ENCODE measurements at regions not wholly inside any gene's neighbourhood (a gene's known extent, or its start where the extent isn't known, plus 50 kb on each side); places are given as distances from the start of the nearest gene placed in this dataset.

DNA sequence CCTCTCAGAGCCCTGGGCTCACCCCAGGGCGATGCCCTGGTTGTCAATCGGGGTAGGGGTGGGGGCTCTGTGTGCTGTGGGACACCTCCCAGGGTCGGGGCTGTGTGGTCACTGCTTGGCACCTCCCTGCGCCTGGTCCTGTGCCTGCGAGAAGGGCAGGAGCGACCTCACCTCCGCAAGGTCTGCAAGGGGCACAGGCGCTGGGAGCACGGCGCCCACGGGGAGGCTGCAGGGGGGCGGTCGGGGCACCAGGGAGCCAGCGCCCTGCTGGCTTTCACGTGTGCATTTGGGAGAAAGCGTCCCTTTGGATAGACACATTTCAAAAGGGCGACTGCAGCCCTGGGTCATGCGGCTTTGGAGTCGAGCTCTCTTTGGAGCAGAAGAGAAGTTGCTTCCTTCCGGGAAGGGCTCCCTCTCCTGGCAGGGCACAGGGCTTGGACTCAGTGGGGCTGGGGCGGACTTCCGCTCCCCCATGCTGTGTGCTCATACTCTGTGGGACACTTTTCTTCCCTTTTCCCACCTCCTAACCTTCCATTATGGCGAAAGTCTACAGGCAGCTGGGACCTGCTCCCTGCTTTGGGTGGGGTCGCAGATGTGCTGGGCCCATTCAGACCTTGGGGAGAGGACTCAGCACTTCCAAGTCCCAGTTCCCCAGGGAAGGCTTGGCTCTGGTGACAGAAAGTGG, 52.9 kb upstream of the SLC28A3 start:
- DNase-seq (ENCODE audit: low spot score): no peak

DNA sequence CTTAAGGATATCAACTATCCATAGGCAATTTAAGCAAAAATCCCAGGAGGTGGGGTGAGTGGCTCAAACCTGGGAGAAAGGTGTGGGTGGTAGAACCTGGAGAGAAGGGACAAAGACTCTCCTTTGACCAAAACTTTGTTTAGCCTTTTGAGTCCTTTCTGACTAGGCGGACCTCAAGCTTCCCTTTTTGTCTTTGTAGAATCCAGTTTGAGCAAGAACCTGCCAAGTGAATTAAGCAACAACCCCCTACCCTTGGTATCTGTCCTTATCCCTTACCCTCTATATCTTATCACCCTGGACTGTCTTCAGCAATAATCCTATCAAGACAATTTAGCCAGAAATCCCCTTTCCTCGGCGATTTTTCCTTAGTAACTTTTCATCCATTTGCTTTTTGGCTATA, 53.5 kb upstream of the SLC28A3 start:
- no peak for DNase-seq (ENCODE audit: low spot score)

DNA sequence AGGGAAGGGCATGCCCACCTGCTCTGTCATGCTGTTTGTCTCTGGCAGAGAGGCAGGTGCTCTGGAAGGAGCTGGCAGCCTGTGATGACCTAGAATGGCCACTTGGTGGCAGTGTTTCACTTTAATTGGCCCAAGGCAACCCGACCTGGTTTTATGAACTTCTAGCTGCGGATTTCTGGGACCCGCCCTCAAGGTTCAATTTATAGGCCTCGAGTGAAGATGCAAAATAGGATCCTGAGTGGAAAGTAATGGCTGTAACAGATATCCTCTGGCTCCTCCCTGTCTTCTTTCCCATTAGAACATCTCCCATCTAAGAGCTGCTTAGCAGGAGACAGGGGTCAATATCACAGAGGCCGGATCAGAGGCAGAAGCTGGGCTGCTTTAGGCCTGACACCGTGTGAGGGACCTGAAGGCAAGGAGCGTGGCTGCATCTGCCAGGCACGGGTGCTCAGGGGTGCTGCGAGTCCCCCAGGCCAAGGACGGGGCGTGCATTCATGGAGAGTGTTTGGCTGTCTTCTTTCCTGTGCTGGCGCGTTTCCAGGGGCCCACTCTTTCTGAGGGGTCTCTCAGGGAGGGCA, 56.7 kb upstream of the SLC28A3 start:
- peak; percentile 62 for DNase-seq (ENCODE audit: low spot score)

DNA sequence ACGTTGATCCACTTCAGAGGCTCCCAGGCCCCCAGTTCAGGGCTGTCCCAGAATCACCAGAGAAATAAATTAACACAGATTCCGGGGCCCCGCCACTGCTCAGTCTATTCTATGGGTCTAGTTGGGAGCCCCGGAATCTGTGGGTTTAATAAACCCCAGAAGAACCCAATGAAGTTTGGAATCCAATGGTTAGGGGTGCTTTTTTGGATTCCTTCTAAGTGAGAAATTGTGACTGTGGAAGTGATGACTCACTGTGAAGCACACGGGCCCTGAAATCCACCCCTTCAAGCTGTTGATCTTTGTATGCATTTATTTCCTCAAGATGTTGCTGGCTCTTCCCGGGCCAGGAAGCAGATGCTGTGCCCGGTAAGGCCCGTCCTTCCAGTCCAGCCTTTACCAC, 57.3 kb upstream of the SLC28A3 start:
- no peak for DNase-seq (ENCODE audit: low spot score)

DNA sequence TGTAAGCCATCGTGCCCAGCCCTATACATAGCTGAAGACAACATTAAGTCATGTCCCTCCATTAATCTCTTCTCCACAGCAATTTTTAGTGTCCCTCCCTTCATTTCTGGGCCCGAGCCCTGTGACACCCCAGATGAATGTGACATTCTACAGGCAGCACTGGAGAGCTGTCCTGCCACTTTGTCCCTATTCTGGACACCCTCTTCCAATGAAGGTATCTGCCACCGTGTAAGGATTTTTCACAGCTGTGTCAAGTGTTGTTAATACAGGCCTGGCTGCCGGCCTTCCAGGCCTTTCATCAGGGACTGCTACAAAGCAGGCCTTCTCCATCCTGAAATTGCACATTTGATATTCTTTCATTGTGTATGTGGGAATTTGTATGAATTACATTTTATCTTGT, 62.0 kb upstream of the SLC28A3 start:
- no peak for DNase-seq (ENCODE audit: low spot score)

DNA sequence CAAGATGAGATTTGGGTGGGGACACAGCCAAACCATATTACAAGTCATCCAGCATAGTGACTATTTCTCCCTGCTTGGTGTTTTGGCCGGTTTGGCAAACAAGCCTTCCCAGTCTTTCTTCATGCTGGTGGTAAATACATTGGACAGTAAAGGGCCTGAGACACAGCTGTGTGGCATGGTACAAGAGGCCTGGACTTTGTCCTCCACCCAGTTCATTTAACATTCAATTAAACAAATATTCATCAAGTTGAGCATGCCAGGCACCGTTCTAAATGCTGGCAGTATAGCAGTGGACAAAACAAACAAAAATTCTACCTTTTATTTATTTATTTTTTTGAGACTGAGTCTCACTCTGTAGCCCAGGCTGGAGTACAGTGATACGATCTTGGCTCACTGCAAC, 62.7 kb upstream of the SLC28A3 start:
- DNase-seq (ENCODE audit: low spot score): no peak

DNA sequence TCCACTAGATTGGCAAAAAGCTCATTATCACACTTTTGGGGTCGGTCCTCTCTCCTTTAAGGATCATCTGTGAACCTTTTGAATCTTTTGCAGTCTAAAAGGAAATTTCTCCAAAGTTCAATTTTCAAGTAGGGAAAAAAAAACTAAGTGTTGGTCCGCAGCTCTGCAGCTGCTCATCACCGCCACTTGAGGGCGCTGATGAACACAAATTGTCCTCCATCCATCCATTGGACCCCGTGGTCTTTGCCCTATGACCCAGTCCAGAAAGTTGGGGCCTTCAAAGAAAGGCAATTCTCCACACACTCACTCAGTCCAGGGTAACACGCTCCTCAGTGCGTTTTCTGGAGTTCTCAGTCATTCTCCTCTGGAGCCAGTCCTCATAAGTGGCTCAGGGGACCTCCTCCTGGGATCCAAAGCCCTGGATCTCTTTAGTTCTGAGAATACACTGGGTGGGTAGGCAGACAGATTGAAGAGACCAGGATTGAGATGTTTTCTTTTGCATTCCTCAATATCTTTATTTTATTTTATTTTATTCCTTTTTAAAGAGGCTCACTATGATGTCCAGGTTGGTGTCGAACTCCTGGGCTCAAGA, 63.6 kb upstream of the SLC28A3 start:
- peak; percentile 45 for DNase-seq (ENCODE audit: low spot score)

DNA sequence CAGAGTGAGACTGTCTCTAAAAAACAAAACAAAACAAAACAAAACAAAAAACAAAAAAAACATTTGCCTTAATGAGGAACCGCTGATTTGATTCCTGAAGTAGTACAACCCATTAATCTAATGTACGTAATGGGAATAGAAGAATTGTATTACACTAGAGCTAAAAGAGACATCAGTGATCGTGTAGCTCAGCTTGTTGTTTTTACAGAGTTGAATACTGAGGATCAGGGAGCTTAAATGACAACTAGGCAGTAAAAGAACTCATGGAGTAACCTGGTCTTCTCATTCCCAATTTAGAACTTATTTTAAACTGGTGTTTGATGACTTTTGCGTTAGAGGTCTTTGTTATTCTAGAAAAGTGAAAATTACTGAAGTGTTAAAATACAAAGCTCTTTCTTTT, 65.1 kb upstream of the SLC28A3 start:
- no peak for DNase-seq (ENCODE audit: low spot score)

DNA sequence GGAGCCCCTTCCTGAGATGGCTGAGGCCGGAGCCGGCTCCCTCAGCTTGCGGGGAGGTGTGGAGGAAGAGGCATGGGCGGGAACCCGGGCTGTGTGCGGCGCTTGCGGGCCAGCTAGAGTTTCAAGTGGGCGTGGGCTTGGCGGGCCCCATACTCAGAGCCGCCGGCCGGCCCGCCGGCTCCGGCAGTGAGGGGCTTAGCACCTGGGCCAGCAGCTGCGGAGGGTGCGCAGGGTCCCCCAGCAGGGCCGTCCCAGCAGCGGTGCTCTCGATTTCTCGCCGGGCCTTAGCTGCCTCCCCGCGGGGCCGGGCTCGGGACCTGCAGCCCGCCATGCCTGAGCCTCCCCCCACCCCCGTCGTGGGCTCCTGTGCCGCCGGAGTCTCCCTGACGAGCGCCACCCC, 67.9 kb upstream of the SLC28A3 start:
- DNase-seq (ENCODE audit: low spot score): no peak

DNA sequence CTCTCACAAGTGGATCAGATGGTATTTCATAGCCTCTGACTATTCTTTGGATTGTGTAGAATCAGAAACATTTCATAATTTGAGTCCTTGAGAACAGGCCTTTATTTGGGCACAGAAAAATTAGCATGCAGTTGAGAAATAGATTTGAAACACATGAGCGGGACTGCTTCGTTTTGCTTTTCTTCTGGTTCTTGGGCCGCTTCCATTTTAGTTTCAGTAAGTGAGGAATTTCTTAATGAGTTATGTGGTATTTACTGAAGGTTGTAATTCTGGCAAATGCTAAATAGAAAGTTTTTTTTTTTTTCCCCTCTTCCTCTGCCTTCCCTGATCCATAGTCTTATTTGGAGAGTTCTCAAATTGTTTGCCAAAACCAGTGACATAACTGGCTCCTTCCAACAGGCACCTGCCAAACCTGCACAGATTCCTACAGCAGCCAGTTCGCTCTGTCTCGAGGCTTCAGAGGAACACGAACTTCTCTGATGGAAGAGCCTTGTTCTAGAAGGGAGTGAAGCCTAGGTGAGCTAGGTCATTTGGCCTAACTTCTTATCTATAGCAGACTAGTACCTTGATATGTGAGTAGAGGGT, 71.2 kb upstream of the SLC28A3 start:
- DNase-seq (ENCODE audit: low spot score): no peak

DNA sequence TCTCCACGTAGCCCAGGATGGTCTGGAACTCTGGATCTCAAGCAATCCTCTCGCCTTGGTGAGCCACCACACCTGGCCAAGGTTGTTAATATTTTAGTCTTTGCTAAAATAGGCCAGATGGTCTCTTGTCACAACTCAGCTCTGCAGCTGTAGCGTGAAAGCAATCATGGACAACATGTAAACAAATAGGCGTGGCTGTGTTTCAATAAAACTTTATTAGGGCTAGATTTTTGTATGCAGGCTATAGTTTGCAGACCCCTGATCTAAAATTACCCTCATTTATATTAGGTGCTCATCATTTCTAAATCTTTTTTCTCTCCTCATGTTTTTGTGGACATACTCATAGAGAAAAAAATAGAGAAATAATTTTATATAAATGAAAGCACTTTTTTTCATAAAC, 72.1 kb upstream of the SLC28A3 start:
- DNase-seq (ENCODE audit: low spot score): no peak

DNA sequence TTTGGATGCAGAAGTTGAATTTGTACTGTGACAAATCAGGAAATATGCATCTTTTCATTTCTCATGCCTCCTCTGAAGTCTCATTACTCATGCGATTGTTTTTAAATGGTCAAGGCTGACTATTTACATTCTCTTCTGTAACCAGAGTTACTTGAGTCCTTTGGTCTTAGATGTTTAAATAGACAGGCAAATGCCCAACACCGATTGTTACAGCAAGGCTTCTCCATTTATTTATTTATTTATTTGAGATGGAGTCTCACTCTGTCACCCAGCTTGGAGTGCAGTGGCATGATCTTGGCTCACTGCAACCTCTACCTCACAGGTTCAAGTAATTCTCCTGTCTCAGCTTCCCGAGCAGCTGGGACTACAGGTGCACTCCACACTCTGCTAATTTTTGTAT, 72.7 kb upstream of the SLC28A3 start:
- DNase-seq (ENCODE audit: low spot score): no peak

DNA sequence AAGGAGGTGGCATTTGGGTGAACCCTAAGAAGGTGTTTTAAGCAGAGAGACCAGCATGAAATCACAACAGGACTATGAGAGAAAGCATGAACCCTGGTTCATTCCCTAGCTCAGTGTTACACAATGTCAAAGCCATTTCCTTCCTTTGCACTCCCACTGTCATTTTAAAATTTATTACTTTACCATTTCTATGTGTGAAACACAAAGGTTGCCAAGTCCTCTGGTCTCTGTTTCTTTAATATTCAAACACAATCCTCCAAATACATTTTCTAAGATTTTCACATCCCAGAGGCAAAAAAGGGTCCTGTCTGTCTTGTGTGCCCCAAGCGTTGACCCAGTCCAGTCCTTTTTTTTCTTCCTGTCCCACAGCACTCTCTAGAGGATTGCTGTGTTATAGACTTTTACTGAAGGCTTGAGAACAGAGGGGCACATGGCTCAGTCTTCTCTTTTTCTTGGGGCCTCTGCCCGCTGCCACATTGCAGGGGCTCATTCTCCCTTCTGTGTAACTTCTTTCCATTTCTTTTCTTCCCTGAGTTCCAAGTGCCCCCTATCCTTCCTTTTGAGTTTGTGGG, 78.6 kb upstream of the SLC28A3 start:
- DNase-seq (ENCODE audit: low spot score): no peak

DNA sequence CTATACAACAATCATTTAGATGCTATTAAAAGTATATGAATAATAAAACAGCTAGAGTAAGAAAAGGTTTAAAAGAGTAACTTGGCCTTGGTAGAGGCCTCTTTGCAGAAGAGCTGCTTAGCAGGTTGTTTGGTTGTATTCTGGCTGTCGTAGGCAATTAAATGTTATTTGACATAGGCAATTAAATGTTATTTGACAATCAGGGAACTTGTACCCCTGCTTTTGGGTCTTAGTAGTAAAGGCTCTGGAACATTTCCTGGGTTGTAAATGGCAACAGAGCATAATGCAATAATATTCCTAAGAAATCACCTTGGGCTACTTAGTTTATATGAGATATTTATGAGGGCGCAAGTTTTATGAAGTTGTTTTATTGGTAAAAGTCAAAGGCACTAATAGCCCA, 84.4 kb upstream of the SLC28A3 start:
- no peak for DNase-seq (ENCODE audit: low spot score)

DNA sequence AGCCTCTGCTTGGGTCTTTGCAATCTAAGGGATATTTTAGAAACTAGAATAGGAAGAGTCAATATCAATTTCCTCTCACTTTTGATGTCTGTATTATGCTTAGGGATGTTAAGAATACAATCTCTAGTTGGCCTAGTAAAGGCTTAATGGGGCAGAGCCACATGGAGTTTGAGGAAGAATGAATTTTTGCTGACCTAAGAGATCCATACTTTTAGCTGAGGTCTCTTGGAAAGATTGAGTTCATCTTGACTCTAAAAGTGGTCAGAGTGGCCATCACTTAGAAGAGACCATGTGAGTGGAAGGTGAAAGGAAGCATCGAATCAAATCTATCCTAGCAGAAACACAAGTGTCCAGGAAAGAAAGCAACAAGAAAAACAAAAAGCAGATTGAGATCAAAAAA, 92.2 kb upstream of the SLC28A3 start:
- DNase-seq (ENCODE audit: low spot score): no peak

DNA sequence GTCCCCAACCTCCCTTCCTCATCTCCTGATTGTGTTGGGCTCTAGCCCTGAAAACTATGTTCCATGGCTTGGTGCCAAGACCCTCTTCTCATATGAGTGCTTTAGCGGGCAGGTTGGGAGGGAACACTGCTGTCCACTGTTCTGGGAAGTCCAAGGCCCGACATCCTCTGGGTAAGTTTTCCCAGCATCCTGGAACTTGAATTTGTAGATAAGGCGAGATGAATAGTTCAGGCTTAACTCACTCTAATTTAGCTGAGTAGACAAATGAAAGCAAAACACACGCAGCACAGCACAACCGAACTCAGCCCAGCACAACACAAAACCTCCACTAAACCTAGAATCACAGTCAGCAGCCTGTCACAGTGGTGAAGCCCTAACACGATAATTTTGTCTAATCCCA, 95.3 kb upstream of the SLC28A3 start:
- DNase-seq (ENCODE audit: low spot score): no peak

DNA sequence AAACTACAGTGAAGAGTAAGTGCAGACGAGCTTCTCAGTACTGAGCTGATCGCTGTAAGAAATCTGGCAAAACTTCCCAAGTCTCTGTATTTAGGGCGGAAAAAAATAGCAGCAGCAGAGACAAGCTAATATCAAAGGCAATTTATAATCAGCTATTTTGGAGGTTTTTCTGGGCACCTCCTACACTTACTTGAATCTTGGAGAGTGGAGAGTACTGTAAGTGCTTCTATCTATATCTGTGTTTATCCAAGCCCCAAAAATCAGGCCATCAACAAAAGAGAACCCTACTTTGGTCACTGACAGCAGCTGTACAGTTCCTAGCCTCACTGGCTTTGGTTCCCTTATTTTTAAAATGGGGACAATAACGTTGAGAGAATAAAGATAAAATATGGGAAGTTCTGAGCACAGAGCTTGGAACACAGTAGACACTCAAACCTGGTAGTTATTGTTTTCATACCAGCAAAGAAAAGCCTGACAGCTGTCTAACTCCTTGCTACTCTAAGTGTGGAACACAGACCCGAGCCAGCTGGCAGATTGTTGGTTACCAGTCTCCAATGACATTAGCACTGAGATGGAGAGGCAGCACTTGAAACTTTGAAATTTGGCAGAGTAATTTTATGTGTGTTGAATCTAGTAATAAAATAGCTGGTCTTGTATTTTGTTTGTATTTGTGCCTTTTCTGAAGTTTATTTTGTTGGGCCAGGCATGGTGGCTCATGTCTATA, 96.0 kb upstream of the SLC28A3 start:
- DNase-seq (ENCODE audit: low spot score): no peak

DNA sequence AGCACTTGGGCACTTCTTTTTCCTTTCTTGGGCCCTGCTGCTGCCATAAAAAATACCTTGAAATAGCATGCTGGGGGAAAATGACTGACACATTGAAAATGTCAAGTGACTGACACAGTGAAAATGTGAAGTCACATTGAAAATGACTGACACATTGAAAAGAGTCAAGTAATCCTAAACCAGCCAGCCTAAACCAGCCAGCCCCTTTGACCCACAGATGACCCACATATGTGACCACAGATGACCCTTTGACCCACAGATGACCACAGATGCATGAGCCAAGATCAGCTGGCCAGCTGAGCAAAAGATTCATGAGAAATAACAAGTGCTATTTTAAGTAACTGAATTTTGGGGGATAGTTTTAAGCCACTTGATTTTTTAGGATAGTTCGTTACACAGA, 97.8 kb upstream of the SLC28A3 start:
- DNase-seq (ENCODE audit: low spot score): no peak

DNA sequence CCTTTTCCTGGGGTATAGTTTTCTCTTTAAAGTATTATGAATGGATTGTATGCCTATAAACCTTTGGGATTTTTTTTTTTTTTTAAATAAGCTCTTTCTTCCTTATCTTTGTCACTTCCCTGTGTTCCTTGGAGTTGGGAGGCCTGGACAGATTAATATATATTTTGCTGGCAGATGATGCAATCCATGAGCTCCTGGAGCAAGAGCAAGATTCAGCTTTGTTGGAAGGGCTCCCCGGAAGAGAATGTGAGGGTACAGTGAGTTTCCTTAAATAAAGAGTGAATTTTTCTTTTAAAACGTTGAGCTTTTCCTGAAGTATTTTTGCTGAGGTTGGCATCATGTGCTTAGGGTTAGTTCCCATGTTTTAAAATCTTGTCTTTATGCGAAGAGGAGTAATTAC, 98.7 kb upstream of the SLC28A3 start:
- DNase-seq (ENCODE audit: low spot score): no peak

DNA sequence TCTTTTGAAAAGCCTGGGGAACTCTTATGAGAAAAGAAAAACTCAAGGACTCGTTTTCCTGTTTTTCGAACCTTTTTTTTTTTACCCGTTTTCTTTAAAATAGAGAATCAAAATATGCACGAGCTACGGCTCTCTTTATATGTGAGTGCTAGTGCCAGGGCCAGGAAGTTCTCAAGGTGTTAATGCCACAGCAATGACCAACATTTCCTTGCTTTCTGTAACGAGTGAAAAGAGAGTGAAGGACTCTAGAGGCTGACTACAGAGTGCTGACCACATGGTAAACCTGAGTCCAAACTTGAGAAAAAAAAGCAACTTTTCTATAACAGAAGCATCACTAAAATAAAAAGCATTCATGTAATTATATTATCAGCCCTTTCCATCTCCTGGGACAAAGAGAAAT, 102.2 kb upstream of the SLC28A3 start:
- no peak for DNase-seq (ENCODE audit: low spot score)

DNA sequence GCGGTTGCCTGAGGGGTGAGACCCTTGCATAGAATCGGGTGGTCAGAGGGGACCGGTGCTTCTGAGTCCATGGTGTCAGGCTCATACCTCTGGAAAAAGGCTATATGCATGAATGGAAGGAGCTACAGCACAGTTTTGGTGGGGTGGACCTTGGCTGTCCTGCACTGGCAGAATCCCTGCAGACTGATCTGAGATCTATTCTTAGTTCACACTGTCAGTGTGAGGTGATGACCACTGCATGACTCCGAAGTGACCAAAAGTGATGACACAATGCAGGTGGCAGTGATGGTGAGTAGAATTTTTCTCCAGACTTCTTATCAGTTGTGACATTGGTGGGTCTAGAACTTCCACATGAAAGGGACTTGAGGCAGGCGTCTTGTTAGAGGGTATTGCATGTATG, 105.2 kb upstream of the SLC28A3 start:
- no peak for DNase-seq (ENCODE audit: low spot score)

DNA sequence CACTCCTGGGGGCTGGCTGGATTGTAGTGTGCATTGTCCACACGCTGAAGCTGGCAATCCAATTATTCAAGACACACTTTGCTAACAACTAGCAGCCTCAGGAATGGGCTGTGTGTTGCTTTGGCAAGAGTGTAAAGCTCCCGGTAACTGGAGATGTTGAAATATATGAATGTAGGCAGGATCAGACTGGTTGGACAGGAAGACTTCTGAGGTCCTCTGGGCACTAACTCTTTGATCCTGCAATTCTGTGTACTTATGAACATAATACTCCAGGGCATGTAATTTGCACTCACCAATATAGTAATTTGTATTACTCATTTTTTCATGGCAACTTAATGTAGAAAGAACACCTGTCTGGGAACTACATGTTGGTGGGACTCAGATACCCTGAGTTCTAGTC, 106.7 kb upstream of the SLC28A3 start:
- DNase-seq (ENCODE audit: low spot score): no peak

DNA sequence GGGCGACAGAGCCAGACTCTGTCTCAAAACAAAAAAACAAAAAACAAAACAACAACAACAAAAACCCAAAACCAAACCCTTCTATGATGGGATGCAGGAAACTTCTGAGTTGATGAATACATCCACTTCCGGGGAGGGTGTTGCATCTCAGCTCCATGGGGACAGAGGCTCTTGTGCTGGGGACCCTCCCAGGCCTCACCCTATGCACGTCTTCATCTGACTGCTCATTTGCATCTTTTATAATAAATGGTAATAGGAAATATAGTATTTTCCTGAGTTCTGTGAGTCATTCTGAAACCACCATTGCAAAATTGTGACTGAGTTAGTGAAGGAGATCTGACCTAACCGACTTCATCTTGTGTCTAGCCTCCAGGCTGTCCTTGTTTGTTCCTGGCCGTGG, 109.5 kb upstream of the SLC28A3 start:
- DNase-seq (ENCODE audit: low spot score): no peak

All from HuH-7 (cell line).